DMS53 (cell line): ENCODE measurements at regions not wholly inside any gene's neighbourhood (a gene's known extent, or its start where the extent isn't known, plus 50 kb on each side); places are given as distances from the start of the nearest gene placed in this dataset.

Experiments
- DNase-seq: peaks from one replicate; lab custom pipeline; 2025; lab: John Stamatoyannopoulos, UW

- DNase-seq, result no peak
Measured at GRCh38 chr3:124545891-124546290, 184.4 kb upstream of the UMPS start.

- peak; percentile 79 for DNase-seq
Measured at GRCh38 chr3:124552224-124552623, 178.0 kb upstream of the UMPS start.

GRCh38 chr3:124553178-124553577 lies 177.1 kb upstream of the UMPS start:
- no peak for DNase-seq

GRCh38 chr3:124556636-124557035 lies 173.6 kb upstream of the UMPS start:
- no peak for DNase-seq

- DNase-seq, result no peak
Measured at GRCh38 chr3:124557433-124558232, 172.6 kb upstream of the UMPS start.

- DNase-seq, result peak; percentile 51
Measured at GRCh38 chr3:124558991-124559845, 171.0 kb upstream of the UMPS start.

GRCh38 chr3:124559846-124560574 lies 170.2 kb upstream of the UMPS start:
- DNase-seq, result peak; percentile 82

- DNase-seq, result no peak
Measured at GRCh38 chr3:124560666-124561215, 169.5 kb upstream of the UMPS start.

- no peak for DNase-seq
Measured at GRCh38 chr3:124562769-124563168, 167.5 kb upstream of the UMPS start.

GRCh38 chr3:124563376-124563775 lies 166.9 kb upstream of the UMPS start:
- DNase-seq, result no peak

- DNase-seq, result peak; percentile 79
Measured at GRCh38 chr3:124565013-124565412, 165.2 kb upstream of the UMPS start.

- no peak for DNase-seq
Measured at GRCh38 chr3:124565551-124565950, 164.7 kb upstream of the UMPS start.

- DNase-seq, result no peak
Measured at GRCh38 chr3:124566701-124567100, 163.6 kb upstream of the UMPS start.

- no peak for DNase-seq
Measured at GRCh38 chr3:124567179-124567578, 163.1 kb upstream of the UMPS start.

GRCh38 chr3:124569761-124570160 lies 160.5 kb upstream of the UMPS start:
- DNase-seq, result no peak

GRCh38 chr3:124570232-124570631 lies 160.0 kb upstream of the UMPS start:
- no peak for DNase-seq

GRCh38 chr3:124572851-124573405 lies 157.3 kb upstream of the UMPS start:
- no peak for DNase-seq

GRCh38 chr3:124574012-124574411 lies 156.2 kb upstream of the UMPS start:
- no peak for DNase-seq

- DNase-seq, result no peak
Measured at GRCh38 chr3:124576565-124577493, 153.4 kb upstream of the UMPS start.

GRCh38 chr3:124577494-124578167 lies 152.6 kb upstream of the UMPS start:
- no peak for DNase-seq
